Prostate gland (tissue), 2 donors: ENCODE measurements at regions not wholly inside any gene's neighbourhood (a gene's known extent, or its start where the extent isn't known, plus 50 kb on each side); places are given as distances from the start of the nearest gene placed in this dataset.
"Not testable (repeated sequence)": the region's sequence is repeated elsewhere in the genome, so short reads cannot be mapped to it uniquely, and the experiment has no call there.

Experiments
- DNase-seq: peaks from one replicate; pipeline ENCODE4 v3.0.0-alpha.2; 2019; ENCODE audit warnings: low spot score
- H3K27ac ChIP-seq, 2 donors: fragments of 200-600 bp; sonication (generic); 2 replicates each; pipeline ENCODE4 v1.5.1; 2017 to 2019
- H3K27me3 ChIP-seq: fragments of 200-600 bp; sonication (generic); replicated peaks from 2 replicates; pipeline ENCODE4 v1.5.1; 2019; ENCODE audit not compliant: insufficient read depth
- H3K36me3 ChIP-seq, 2 donors: fragments of 200-600 bp; sonication (generic); 1 replicate in 1 of 2; 2 replicates in 1 of 2; pipeline versions ENCODE4 v1.5.1 to v1.8.1; 2017 to 2019
- H3K4me1 ChIP-seq: fragments of 200-600 bp; sonication (generic); replicated peaks from 2 replicates; pipeline ENCODE4 v1.5.1; 2019
- H3K4me3 ChIP-seq, 2 donors: fragments of 200-600 bp; sonication (generic); 2 replicates each; pipeline ENCODE4 v1.5.1; 2017 to 2019
- H3K9me3 ChIP-seq: fragments of 200-600 bp; sonication (generic); 2 replicates; pipeline ENCODE4 v1.5.1; 2017
- POLR2A ChIP-seq: fragments of 450-650 bp; IDR thresholded peaks from one replicate; pipeline ENCODE4 v1.6.1; 2016; ENCODE audit warnings: antibody characterized with exemption, mild to moderate bottlenecking
- POLR2AphosphoS5 ChIP-seq: sonication (generic); formaldehyde crosslinking; IDR thresholded peaks from one replicate; pipeline ENCODE4 v1.6.1; 2017; ENCODE audit warnings: antibody characterized with exemption
- WGBS: methylation state at CpG from one replicate; pipeline ENCODE4 v1.1.5; 2018; 5-methylcytosine and 5-hydroxymethylcytosine counted together
- intact Hi-C: fragments of 100-400 bp; cut with DNase I; formaldehyde crosslinking; loops from one replicate; pipeline ENCODE4 v1.14.2; 2022
- TF ChIP-seq, protein P1 (sequence below), 4 experiments: fragments of 200-600 bp in 2 of 4; fragments of 450-650 bp in 2 of 4; sonication (generic) in 2 of 4; IDR thresholded peaks; 1 replicate in 3 of 4; 2 replicates in 1 of 4; pipeline ENCODE4 v1.5.1; 2016 to 2019; ENCODE audit warnings: antibody characterized with exemption in 4 of 4, mild to moderate bottlenecking in 2 of 4, moderate library complexity in 2 of 4

DNA sequence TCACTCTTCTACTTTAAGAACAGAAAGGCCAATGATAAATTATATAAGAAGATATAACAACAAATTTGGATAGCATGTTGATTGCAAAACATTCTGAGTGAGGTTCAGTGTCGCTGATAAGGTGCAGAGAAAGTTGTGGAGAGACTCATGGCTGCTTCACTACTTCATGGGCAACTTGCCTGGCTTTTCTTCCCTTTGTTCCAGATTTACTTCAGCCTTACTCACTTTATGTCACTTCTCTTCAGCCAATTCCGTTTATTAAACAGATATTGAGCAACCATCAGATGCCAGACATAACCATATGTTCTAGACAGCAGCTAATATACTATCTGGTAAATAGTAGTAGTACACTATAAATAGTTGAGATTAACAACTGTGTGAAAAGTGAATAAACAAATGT, 150.0 kb upstream of the CHL1 start:
- Histone ChIP-seq H3K27me3 (no peaks in the 10 kb centered on the region), H3K4me3 (no peak overlapping the region), H3K9me3 (no peaks in the 10 kb centered on the region), H3K36me3 (no peaks in the 10 kb centered on the region), H3K27ac (no peak overlapping the region), H3K4me1 (no peaks in the 10 kb centered on the region)
- 66% methylated on average over 2 of the region's 2 CpGs for WGBS
- intact Hi-C loops = no loop called here
- TF ChIP-seq POLR2A = no peak
- TF ChIP-seq, protein P1, sequence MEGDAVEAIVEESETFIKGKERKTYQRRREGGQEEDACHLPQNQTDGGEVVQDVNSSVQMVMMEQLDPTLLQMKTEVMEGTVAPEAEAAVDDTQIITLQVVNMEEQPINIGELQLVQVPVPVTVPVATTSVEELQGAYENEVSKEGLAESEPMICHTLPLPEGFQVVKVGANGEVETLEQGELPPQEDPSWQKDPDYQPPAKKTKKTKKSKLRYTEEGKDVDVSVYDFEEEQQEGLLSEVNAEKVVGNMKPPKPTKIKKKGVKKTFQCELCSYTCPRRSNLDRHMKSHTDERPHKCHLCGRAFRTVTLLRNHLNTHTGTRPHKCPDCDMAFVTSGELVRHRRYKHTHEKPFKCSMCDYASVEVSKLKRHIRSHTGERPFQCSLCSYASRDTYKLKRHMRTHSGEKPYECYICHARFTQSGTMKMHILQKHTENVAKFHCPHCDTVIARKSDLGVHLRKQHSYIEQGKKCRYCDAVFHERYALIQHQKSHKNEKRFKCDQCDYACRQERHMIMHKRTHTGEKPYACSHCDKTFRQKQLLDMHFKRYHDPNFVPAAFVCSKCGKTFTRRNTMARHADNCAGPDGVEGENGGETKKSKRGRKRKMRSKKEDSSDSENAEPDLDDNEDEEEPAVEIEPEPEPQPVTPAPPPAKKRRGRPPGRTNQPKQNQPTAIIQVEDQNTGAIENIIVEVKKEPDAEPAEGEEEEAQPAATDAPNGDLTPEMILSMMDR (IDR thresholded peaks at IDR 0.05) = no peak
- TF ChIP-seq POLR2AphosphoS5 = no peak
- DNase-seq = no peak

DNA sequence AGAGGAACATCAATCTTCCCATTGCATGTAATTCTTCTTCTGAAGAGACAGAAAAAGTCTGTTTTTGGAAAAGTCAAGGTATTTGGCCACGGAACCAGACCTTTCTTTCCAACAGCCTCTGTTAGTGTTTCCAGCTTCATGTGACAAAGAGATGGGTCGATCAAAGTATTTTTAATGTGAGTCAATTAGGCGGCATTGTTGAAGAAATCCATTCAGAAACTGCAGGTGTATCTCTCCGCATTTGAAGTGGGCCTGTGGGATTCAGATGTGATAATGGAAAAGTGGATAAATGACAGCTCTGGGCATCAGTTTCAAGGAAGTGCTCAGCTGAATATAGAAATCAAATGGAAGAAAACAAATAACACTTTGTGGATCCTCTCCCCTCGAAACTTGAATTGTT, 143.1 kb upstream of the CHL1 start:
- H3K27me3 ChIP-seq, H3K27ac ChIP-seq, DNase-seq, H3K36me3 ChIP-seq, H3K9me3 ChIP-seq, H3K4me1 ChIP-seq, intact Hi-C loops, H3K4me3 ChIP-seq: not testable (repeated sequence)
- 83% methylated on average over 5 of the region's 5 CpGs for WGBS

DNA sequence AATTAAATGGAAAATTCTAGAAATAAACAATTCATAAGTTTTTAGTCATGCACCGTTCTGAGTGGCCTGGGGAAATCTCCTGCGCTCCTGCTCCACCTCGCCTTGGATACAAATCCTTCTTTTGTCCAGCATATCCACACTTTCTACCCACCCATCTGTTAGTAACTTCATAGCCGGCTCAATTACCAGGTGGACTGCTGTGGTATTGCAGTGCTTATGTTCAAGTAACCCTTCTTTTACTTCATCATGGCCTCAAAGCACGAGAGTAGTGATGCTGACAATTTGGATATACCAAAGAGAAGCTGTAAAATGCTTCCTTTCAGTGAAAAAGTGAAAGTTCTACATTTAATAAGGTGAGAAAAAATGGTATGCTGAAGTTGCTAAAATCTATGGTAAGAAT, 142.3 kb upstream of the CHL1 start:
- WGBS = 78% methylated on average over 5 of the region's 5 CpGs
- DNase-seq = no peak
- H3K27me3 ChIP-seq = no peaks in the 10 kb centered on the region
- H3K36me3 ChIP-seq = no peaks in the 10 kb centered on the region
- no peak overlapping the region for H3K27ac ChIP-seq
- intact Hi-C loops = no loop called here
- H3K4me1 ChIP-seq = no peaks in the 10 kb centered on the region
- H3K4me3 ChIP-seq = no peak overlapping the region
- TF ChIP-seq POLR2AphosphoS5 (no peak), POLR2A (no peak)
- TF ChIP-seq, protein P1 (IDR thresholded peaks at IDR 0.05) = no peak
- no peaks in the 10 kb centered on the region for H3K9me3 ChIP-seq

DNA sequence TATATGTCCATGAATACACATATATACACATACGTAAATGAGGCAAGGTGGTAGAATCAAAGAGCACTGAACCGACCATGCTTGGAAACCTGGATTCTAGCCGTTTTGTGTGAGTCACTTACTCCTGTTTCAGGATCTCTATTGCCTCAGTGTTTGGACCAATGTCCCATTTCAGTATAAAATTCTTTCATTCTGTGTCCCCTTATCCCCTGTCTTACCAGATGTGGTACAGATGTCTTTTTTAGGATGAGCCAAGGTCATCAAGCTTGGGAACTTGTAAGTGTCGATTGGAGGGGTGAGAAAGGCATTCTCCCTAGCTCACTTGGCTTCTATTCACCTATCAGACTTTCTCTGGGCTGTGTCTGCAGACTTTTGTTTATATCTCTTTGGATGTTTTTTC, 139.9 kb upstream of the CHL1 start:
- 85% methylated on average over 4 of the region's 4 CpGs for WGBS
- Histone ChIP-seq H3K36me3 (no peaks in the 10 kb centered on the region), H3K27ac (no peak overlapping the region), H3K4me3 (no peak overlapping the region), H3K9me3 (no peaks in the 10 kb centered on the region), H3K27me3 (no peaks in the 10 kb centered on the region), H3K4me1 (no peaks in the 10 kb centered on the region)
- no peak for TF ChIP-seq POLR2A
- TF ChIP-seq, protein P1 (IDR thresholded peaks at IDR 0.05) = no peak
- no peak for TF ChIP-seq POLR2AphosphoS5
- intact Hi-C loops = no loop called here
- no peak for DNase-seq

DNA sequence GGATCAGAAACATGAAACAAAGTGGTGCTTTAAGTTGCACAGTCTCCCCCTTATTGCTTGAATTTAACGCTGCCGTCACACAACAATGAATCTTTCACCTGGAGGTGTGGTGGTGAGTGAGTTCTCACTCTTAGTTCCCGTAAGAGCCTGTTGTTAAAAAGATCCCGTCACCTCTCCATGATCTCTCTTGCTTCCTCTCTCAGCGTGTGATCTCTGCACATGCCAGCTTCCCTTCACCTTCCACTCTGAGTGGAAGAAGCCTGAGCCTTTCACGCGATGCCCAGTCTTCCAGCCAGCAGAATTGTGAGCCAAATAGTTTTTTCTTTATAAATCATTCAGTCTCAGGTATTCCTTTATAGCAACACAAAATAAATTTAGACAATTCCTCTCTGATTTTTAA, 136.7 kb upstream of the CHL1 start:
- Histone ChIP-seq H3K27me3 (no peaks in the 10 kb centered on the region), H3K4me3 (no peak overlapping the region), H3K9me3 (no peaks in the 10 kb centered on the region), H3K36me3 (no peaks in the 10 kb centered on the region), H3K4me1 (no peaks in the 10 kb centered on the region), H3K27ac (no peak overlapping the region)
- DNase-seq = no peak
- intact Hi-C loops = no loop called here
- 55% methylated on average over 7 of the region's 7 CpGs for WGBS
- TF ChIP-seq POLR2A = no peak
- TF ChIP-seq, protein P1 (IDR thresholded peaks at IDR 0.05) = no peak
- no peak for TF ChIP-seq POLR2AphosphoS5
